ENCODE measurements at regions not wholly inside any gene's neighbourhood (a gene's known extent, or its start where the extent isn't known, plus 50 kb on each side); places are given as distances from the start of the nearest gene placed in this dataset.

- POLR2A ChIA-PET (ENCODE audit: unreplicated experiment): no interaction called here
- no peak overlapping the region for H2AK9ac ChIP-seq (replicated peaks; ENCODE audit: low read depth, low read length, poor library complexity)
- H4K5ac ChIP-seq (ENCODE audit: low read depth, low read length): no peak overlapping the region
- H3K9ac ChIP-seq (ENCODE audit: low read depth, low read length): no peak overlapping the region
- ATAC-seq (ENCODE audit: low read depth): no peak
- H3K56ac ChIP-seq (ENCODE audit: extremely low read depth, insufficient read depth, low read length): no peak overlapping the region
- H3K4me3 ChIP-seq (ENCODE audit: insufficient read depth, low read depth, low read length): no peak overlapping the region
- H2AFZ ChIP-seq (replicated peaks; ENCODE audit: low read length, poor library complexity): no peak overlapping the region
- H3K27me3 ChIP-seq (ENCODE audit: control insufficient read depth, insufficient read depth, low read length): peaks cover 69% of the 10 kb centered on the region
- H3K4me1 ChIP-seq (ENCODE audit: control insufficient read depth, insufficient read depth, low read length): no peaks in the 10 kb centered on the region
- H4K91ac ChIP-seq (ENCODE audit: insufficient read depth, low read depth, low read length): no peak overlapping the region
- no peak overlapping the region for H3K18ac ChIP-seq (ENCODE audit: low read depth, low read length)
- intact Hi-C loops (cut with micrococcal nuclease): no loop called here
- 40% methylated on average over 1 of the region's 8 CpGs; no CpG with 5 or more reads in 1 of the 2 experiments for WGBS, 2 experiments (ENCODE audit: extremely low coverage in 2 of 2, insufficient read length in 1 of 2)
- H3K27ac ChIP-seq (ENCODE audit: insufficient read depth, low read length): no peak overlapping the region
- no peak overlapping the region for H4K8ac ChIP-seq (ENCODE audit: low read depth in 2 of 2, low read length in 2 of 2)
- no peak overlapping the region for H3K4ac ChIP-seq (ENCODE audit: low read depth, low read length)
- H3K36me3 ChIP-seq (ENCODE audit: control insufficient read depth, insufficient read depth, low read length): no peaks in the 10 kb centered on the region
- H3K9me1 ChIP-seq (ENCODE audit: insufficient read depth, low read length): no peaks in the 10 kb centered on the region
- no peak overlapping the region for H2BK20ac ChIP-seq (ENCODE audit: low read depth, low read length)
- H3K4me2 ChIP-seq (ENCODE audit: low read depth, low read length): no peak overlapping the region
- no TSS peak for BruUV-seq (replicated peaks)
- peaks cover 4% of the 10 kb centered on the region for H3K9me3 ChIP-seq (ENCODE audit: control insufficient read depth, insufficient read depth, low read length)
- H2BK15ac ChIP-seq (ENCODE audit: low read depth, low read length): no peak overlapping the region
- no peak overlapping the region for H3K14ac ChIP-seq (replicated peaks; ENCODE audit: low read depth, low read length)
- H3K23ac ChIP-seq (ENCODE audit: low read depth, low read length): no peak overlapping the region; the same call in 1 of the 2 replicates
- dilution Hi-C loops (cut with HindIII; ENCODE audit: low sequenced_read_pairs, unreplicated experiment): no loop called here
- no peak overlapping the region for H2BK5ac ChIP-seq (ENCODE audit: low read depth, low read length, poor library complexity, severe bottlenecking)
- H3K79me1 ChIP-seq (ENCODE audit: low read depth in 1 of 2, low read length in 2 of 2): no peaks in the 10 kb centered on the region
- in situ Hi-C loops (cut with MboI; ENCODE audit: low sequenced_read_pairs): no loop called here
- DNase-seq: no peak
- no peak overlapping the region for H2AK5ac ChIP-seq (ENCODE audit: low read depth, low read length)
- no peaks in the 10 kb centered on the region for H4K20me1 ChIP-seq (ENCODE audit: insufficient read depth, low read length)
- no peak for TF ChIP-seq POLR2A (IDR thresholded peaks at IDR 0.05; ENCODE audit: low read depth, low read length)
- no peak overlapping the region for H2BK120ac ChIP-seq (ENCODE audit: low read depth, low read length)
- CTCF ChIA-PET: no interaction called here
These were observed 54.8 kb upstream of the KCNG1 start for GRCh38 chr20:51077686-51078060.

Measured in IMR-90 (cell line).